HG02973 (cell line): ENCODE measurements at regions not wholly inside any gene's neighbourhood (a gene's known extent, or its start where the extent isn't known, plus 50 kb on each side); places are given as distances from the start of the nearest gene placed in this dataset.
"Not testable (repeated sequence)": the region's sequence is repeated elsewhere in the genome, so short reads cannot be mapped to it uniquely, and the experiment has no call there.

Source experiments
- ATAC-seq: cut with Tn5 transposase; IDR thresholded peaks from one replicate; pipeline ENCODE4 v1.9.1; 2021; ENCODE audit warnings: moderate library complexity; ENCODE audit not compliant: unreplicated experiment

DNA sequence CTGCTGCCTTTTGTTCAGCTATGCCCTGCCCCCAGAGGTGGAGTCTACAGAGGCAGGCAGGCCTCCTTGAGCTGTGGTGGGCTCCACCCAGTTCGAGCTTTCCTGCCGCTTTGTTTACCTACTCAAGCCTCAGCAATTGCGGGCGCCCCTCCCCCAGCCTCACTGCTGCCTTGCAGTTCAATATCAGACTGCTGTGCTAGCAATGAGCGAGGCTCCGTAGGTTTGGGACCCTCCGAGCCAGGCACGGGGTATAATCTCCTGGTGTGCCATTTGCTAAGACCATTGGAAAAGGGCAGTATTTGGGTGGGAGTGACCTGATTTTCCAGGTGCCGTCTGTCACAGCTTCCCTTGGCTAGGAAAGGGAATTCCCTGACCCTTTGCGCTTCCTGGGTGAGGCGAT lies 51.9 kb downstream of the DIPK2A start:
- not testable (repeated sequence) for ATAC-seq

DNA sequence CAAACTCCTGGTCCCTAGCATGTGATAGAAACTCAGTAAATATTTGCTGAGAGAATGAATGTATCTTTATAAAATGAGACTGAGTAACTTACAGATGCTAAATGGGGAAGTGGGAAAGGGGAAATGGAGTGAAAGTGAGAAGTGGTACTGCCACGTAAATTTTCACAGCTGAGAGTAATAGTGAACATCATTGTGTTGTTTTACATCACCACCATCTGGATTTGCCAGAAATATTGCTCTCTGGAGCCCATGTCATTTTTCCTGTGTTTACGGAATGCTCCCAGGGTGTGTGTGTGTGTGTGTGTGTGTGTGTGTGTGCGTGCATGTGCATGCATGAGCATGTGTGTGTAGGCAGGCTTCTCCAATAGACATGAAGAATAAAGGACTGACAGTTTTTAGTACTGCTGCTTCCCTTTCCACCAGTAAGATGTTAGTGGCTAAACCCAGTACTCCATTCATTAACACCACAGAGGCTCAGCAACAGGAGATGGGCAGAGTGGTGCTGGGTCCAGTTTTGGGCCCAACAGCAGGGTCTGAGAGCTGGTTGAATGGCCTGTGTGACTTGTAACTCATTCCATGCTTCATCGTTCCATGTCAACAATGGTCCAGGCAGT lies 57.3 kb downstream of the DIPK2A start:
- ATAC-seq = peak; percentile 91

DNA sequence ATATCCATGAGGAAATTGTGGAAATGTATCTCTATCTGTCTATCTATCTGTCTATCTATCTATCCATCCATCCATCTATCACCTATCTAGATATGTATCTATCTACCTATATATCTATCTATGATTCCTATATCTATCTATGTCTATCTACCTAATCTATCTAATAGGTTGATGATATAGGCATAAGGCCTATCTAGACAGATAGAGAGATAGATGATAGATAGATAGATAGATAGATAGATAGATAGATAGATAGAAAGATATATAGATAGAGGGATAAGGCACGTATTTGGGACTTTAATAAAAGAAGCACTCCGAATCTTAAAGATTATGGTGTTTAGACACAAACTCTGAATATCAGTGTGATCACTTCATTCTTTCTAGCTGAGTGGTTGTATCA lies 58.1 kb downstream of the DIPK2A start:
- no peak for ATAC-seq

DNA sequence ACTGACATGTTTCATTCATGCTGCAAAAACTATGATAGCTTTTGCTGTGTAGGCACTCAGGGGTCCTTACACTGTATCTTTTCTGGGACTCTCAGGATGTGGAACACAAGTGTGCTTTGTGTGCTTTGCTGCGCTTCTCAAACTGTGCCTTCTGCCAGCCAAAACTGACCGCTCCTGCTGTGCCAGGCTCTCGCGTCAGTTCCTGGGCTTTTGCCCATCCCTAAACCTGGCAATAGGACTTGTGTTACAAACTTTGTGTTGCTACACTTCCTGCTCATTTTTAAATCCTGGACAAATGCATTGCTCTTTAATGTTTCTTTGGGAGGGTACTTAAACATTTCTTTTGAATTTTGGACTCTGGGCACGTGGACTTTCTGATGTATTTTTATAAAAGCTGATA lies 60.3 kb downstream of the DIPK2A start:
- ATAC-seq = no peak

DNA sequence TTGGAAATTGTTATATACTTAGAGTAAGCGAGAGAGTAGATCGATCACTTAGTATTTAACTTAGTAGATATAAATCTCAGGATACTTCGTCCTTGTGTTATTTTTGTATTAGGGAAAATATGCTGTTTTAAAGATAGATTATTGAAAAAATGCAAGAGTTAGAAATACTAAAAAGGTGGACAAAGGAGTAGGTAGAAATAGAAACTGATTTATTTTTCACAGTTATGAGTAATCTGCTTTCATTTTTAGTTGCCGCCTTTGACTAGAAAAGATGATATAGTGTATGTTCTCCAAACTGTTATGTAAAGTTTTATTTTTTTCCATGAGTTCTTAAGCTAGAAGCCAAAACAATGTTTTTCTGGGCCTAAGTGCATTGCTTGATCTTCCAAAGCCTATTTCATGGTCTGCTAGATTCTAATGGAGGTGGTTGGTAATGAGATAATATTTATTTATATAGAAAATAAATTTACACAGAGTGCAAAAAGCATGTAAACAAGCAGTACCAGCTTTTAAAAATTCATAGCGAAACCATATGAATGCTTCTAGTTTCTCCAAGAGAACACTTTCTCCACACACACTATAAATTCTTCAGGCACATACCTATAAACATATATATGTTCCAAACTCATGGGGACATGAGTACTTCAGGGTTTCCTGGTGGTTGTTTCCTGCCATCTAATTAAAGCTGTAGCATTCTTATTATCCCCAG lies 61.1 kb downstream of the DIPK2A start:
- peak; percentile 73 for ATAC-seq

DNA sequence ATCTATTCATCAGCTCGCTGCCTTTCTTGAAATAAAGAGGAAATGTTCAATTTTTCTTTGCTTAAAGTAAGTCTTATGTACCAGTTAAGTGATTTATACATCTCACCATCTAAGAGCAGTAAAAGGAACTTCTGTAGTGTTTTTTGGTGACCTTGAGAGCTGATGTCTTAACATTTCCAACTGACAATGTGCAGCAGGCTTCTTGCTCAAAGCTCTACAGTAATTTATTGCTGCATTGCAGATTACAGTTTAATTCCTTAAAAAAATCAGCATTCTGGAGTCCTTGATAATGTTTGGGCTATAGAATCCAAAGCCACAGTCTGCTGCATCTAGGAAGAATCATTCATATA lies 61.6 kb downstream of the DIPK2A start:
- ATAC-seq = no peak

DNA sequence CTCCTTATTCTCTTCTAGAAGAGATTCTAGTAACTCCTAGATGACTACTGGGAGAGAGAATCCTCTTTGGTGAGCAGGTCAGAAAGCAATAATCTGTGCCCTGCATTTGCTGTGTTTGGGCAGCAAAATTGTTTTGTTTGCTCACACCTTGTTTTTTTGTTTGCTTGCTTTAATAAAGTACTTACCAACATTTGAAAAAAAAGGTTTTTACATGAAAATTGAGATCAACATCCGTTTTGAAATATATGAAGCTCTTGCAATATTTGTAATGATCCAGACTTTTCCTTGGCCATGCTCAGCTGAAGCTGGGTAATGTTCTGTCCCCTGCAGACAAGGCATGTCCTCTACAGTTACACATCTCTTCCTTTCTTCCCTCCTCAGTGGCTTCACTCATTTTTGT lies 62.2 kb downstream of the DIPK2A start:
- no peak for ATAC-seq

DNA sequence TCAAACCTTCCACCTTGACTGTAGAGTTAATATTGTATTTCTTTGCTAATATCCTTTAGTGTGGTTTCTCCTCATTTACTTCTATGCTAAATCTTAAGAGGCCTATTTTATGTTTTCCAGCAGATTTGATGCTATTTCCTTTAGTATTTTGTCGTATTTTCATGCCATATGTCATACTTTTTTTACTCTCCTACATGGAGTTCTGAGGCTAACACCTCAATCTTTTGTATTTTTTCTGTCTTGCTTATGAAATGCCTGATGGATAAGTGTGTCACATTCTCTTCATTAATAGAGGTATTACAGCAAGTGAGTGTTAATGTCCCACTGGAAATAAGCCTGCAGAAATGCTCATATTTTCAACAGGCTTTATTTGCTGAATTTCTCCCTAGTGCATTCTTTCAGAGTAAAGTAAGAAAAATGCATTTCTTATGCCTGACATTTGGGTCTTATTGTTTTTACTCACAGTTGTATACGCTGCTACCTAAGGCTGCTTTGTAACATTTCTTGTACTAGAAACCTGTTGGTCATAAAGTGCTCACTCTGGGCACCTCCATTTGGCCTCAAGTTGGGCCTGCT lies 63.2 kb downstream of the DIPK2A start:
- no peak for ATAC-seq

DNA sequence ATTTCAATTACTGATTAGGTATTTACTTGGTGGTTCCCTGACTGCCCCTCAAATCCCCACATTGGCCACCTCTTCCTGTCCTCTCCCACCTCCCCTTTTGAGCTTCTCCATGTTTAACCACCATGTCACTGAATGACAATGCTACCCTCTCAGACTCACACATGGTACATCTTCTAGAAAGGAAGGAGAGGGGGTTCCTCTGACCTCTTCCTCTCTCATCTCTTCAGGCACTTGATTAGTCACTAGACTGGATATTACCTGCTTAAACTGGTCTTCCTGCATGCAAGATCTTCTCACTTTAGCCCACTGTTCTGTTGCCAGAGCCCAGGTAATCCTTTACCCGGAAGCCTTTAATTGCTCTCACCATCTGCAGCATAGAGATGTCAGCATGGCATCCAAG lies 64.9 kb downstream of the DIPK2A start:
- ATAC-seq = no peak

DNA sequence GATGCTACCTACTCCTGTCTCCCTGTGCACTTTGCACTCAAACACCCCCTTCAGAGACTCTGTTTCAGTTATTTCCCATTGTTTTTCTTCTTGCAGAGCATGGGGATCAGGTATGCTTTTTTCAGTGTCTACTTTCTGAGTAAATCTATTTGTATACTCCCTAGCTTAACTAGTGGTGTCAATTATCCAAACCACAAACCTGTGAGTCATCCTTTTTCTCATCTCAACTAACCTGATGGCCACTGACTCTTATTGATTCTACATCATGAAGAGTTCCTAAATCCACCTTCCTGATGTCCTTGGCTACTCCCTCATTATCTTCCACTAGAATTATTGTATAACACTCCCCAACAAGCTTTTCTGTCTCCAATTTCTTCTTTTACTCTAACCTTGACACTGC lies 68.0 kb downstream of the DIPK2A start:
- no peak for ATAC-seq

DNA sequence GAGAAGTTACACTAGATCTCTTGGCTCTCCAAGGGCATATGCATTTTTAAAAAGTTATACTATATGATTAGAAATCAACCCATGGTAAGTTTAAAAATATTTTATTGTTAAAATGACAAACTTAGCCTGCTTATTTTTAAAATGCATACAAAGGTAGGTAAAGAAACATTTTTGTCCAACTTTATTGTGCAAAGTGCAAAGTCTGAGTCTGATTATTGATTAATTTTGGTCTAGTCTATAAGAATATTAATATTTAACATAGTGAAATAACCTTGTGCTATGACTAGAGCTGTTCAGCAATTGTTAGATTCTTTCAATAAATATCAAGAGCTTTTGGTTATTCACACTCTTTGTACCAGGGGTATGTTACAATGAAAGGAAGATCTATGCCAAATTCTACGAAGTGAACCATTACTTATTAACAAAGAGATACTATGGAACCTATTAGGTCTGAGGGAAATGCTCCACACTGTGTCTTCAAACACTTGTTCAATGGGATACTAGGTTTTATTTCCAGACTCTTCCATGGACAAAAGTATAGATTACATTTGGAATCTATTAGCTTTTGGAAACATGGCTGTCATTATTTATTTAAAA lies 70.4 kb downstream of the DIPK2A start:
- ATAC-seq = no peak

DNA sequence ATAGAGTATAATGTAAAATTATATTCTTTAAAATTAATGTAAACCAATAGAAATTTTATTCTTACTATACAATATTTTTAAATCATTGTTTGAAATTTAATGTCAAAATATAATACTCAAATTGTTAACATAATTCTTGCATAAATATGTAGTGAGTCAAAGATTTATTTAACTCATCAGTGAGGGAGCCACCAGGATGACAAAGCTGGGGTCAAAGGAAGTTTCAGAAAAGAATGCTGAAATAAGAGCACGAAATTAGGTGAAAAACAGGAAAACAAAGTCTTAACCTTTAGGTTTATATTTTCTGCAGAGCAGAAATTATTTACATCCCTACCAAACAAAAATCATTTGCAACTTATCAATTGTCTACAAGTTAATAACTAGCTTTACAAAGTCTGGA lies 74.1 kb downstream of the DIPK2A start:
- no peak for ATAC-seq

DNA sequence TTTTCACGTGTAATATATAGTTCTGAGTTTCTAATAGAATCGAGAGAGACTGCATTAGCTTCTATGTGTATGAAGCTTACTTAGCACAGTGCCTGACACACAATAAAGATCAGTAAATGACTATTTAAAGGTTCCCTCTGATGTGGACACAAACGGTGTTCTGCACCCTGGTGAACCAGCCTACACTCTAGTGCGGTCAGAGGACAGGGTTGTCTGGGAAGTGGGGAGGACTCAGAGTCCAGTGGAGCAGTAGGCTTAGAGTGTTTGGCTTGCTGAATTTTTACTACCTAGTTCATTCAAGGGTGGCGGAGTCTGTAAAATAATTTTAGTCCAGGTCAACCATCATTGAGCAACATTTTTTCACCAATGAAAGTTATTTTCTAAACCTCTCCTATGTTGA lies 77.8 kb downstream of the DIPK2A start:
- no peak for ATAC-seq

DNA sequence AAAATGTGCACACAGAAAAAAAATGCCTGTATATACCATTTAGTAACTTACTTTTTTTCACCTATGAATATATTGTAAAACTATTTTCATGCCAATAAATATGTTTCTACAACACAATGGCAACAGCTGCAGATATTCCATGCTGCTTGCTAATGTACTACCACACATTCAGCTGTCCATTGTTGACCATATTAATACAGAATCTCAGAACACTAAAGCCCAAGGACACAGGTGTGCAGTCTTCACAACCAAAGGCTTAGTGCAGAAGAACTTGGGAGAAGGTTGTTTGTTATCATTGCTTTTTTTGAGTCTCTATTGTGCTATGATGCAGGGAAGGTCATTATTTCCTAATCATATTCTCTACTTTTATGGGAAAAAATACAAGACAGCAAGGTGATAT lies 79.6 kb downstream of the DIPK2A start:
- no peak for ATAC-seq

DNA sequence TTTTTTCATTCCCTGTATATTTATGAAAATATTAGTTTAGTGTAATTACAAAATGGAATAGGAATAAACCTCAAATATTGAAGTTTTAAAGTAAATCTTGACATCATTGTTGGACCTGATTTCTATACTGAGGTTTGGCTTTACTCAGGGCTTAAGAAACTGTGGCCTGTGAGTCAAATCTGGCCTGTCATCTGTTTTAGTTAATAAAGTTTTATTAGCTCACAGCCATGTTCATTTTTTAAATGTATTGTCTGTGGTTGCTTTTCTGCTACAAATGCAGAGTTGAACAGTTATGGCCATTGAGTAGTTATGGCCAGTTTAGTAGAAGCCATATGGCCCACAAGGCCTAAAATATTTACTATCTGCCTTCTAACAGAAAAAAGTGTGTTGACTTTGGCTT lies 80.7 kb downstream of the DIPK2A start:
- no peak for ATAC-seq

DNA sequence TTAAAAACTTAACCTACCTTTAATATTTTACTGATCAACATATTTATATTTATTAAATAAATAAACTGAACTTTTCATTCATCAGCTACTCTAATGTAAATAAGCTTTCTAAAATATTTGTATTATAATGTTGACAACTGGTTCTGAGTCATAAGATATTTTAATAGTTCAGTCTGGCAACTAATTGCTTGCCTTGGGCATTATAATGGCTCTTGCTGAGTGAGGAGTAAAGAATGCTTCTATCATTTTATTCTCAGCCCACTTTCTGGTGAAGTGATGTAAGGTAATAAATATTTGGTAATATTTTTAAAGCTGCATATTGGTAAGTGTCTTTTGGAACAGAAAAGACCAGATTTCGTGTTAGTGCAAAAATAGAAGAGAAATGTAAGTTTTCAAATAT lies 81.5 kb downstream of the DIPK2A start:
- no peak for ATAC-seq

DNA sequence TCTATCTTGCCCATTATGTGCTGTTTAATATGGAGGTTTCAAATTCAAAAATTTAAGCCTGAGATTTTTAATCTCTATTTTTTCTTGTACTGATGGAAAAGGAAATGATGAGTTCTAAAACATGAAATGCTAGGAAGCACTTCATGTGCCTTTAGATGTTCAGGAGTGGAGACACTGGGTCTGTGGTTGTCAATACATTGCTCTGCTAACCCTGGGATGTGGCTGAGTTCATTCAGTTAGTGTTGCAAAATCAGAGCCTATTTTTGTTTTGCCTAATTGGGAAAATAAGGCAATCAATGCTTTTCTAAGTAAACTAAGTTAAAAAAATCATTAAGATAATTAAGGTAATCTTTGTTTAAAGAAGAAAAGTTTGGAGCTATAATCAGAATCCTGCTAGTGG lies 83.1 kb downstream of the DIPK2A start:
- no peak for ATAC-seq

DNA sequence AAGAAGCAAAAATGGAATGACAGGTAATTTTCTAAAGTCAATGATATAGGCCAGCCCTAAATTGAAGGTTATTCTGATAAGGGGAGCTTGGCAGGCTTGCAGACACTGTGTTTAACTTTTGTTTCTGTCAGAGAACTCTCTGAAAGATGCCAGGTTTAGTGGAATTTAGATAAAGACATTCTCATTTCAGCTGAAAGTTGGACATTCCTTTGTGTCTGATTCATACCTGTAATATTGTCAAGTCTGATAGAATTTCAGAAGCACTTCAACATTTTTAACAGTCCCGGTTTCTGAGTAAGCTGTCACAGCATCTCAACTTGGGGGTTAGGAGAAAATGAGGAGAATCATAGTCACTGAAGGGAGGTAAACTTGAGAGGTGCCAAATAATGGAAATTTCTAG lies 84.0 kb downstream of the DIPK2A start:
- ATAC-seq = no peak

DNA sequence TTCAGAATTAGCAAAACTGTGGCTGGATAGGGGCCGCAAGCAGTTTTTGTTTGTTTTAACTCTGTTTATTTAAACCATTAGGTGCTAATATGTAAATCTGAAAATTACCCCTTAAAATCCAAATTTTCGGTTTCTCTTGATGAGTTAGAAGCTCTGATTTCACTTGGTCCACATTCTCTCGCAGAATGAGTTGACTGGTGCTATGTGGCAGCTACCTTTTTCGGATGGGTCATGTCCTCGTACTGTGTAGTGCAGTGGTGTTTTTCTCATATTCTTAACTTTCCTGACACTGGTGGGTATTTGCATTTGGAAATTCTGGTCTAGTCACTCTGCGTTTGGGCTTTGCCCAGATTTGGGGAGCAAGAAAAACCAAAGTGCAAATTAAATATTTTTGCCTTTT lies 87.1 kb downstream of the DIPK2A start:
- ATAC-seq = no peak

DNA sequence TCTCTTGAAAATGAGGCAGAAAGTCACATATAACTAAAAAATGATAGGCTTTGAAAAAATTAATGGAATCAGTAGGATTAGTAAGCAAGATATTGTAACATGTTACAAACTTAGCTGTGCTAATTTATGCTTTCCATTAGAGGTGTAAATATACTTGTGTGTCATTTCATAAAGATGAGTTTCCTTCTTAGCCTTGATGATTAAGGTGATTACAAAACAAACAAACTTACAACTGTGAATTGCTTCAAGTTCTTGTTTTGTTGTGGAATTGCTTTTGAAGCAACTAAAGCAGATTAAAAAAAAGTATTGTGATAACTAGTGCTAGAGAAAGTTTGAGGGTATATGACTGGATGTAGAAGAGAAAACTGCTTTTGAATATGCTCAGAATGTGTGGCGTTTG lies 87.9 kb downstream of the DIPK2A start:
- no peak for ATAC-seq

DNA sequence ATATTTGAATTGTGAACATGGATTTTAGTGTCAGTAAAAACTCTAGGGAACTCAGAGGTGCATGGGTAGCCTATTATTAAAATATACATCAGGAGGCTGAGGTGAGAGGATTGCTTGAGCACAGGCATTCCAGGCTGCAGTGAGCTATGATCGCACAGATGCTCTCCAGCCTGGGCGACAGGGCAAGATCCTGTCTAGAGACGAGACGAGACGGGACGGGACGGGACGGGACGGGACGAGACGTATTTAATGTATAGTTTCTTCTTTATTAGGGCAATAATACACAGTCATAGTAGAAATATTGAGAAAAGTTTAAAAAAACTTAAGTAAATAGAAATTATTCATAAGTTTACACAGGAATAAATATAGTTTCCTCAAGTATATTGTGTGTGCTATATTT lies 89.3 kb downstream of the DIPK2A start:
- ATAC-seq = no peak

DNA sequence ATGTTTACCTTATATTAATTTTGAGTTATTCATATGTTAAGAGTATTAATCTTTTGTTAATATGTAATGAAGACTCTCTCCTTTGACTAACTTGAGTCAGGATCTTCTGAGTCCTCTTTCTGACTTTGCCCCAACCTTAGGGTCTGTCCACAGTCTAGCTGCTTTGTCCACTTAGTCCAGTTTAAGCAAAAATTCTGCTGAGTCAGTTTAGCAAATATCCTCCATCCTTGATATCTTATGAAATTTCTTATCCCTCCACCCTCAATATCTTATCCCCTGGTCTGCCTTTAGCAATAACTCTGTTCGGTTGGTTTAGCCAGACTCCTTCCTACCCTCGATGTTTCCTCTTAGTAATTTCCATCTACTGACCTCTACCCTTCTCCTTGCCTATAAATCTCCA lies 91.7 kb downstream of the DIPK2A start:
- no peak for ATAC-seq
